Astrocyte (in vitro differentiated cells and primary cell): ENCODE measurements at regions not wholly inside any gene's neighbourhood (a gene's known extent, or its start where the extent isn't known, plus 50 kb on each side); places are given as distances from the start of the nearest gene placed in this dataset.

Source experiments
- DNase-seq: peaks from one replicate; pipeline ENCODE4 v3.0.0-alpha.2; 2010; ENCODE audit warnings: low read depth
- FAIRE-seq: peaks from 2 replicates; lab custom pipeline; 2011; peaks lifted over from hg19 to GRCh38; lab: Jason Lieb, UNC
- H2AFZ ChIP-seq: 2 replicates; pipeline ENCODE4 v1.6.0; 2012; ENCODE audit warnings: low read depth, low read length, inconsistent platforms
- H3K27ac ChIP-seq: 2 replicates; pipeline ENCODE4 v1.5.1; 2011; ENCODE audit warnings: low read depth, low read length, inconsistent platforms
- H3K27me3 ChIP-seq: 2 replicates; pipeline ENCODE4 v1.6.0; 2011; ENCODE audit warnings: low read length, inconsistent platforms; ENCODE audit not compliant: insufficient read depth
- H3K36me3 ChIP-seq: 2 replicates; pipeline ENCODE4 v1.5.1; 2011; ENCODE audit warnings: low read length, inconsistent platforms; ENCODE audit not compliant: insufficient read depth
- H3K4me1 ChIP-seq: 2 replicates; pipeline ENCODE4 v1.5.1; 2011; ENCODE audit warnings: low read length, inconsistent platforms; ENCODE audit not compliant: insufficient read depth
- H3K4me2 ChIP-seq: 2 replicates; pipeline ENCODE4 v1.6.0; 2012; ENCODE audit warnings: low read length, inconsistent platforms
- H3K4me3 ChIP-seq: 2 replicates; pipeline ENCODE4 v1.5.1; 2011; ENCODE audit warnings: low read depth, mild to moderate bottlenecking, low read length, inconsistent platforms; ENCODE audit not compliant: insufficient read depth
- H3K79me2 ChIP-seq: 2 replicates; pipeline ENCODE4 v1.6.0; 2012; ENCODE audit warnings: mild to moderate bottlenecking, low read length, inconsistent platforms; ENCODE audit not compliant: insufficient read depth
- H3K9ac ChIP-seq: 2 replicates; pipeline ENCODE4 v1.6.0; 2012; ENCODE audit warnings: mild to moderate bottlenecking, low read length, inconsistent platforms
- H3K9me3 ChIP-seq: 2 replicates; pipeline ENCODE4 v1.5.1; 2012; ENCODE audit warnings: low read depth, mild to moderate bottlenecking, low read length, inconsistent platforms; ENCODE audit not compliant: insufficient read depth
- H4K20me1 ChIP-seq: 2 replicates; pipeline ENCODE4 v1.6.0; 2012; ENCODE audit warnings: low read length, inconsistent platforms; ENCODE audit not compliant: insufficient read depth
- H3K27ac Mint-ChIP-seq: one replicate; pipeline ENCODE4 v1.8.0; 2021; ENCODE audit warnings: mild to moderate bottlenecking, mixed read lengths; ENCODE audit not compliant: unreplicated experiment
- H3K27me3 Mint-ChIP-seq: one replicate; pipeline ENCODE4 v1.8.0; 2021; ENCODE audit warnings: low read depth, mixed read lengths; ENCODE audit not compliant: unreplicated experiment
- H3K36me3 Mint-ChIP-seq: one replicate; pipeline ENCODE4 v1.8.0; 2021; ENCODE audit warnings: low read depth, mixed read lengths; ENCODE audit not compliant: unreplicated experiment
- H3K4me1 Mint-ChIP-seq: one replicate; pipeline ENCODE4 v1.8.0; 2021; ENCODE audit warnings: low read depth, mixed read lengths; ENCODE audit not compliant: unreplicated experiment
- H3K4me3 Mint-ChIP-seq: one replicate; pipeline ENCODE4 v1.8.0; 2021; ENCODE audit warnings: mild to moderate bottlenecking, moderate library complexity, mixed read lengths; ENCODE audit not compliant: unreplicated experiment
- H3K9me3 Mint-ChIP-seq: one replicate; pipeline ENCODE4 v1.8.0; 2021; ENCODE audit warnings: mild to moderate bottlenecking, mixed read lengths; ENCODE audit not compliant: unreplicated experiment
- EZH2 ChIP-seq: IDR thresholded peaks from 2 replicates; pipeline ENCODE4 v1.6.1; 2012; ENCODE audit warnings: mild to moderate bottlenecking, low read length, inconsistent platforms; ENCODE audit not compliant: insufficient read depth
- TF ChIP-seq, protein P1 (sequence below): IDR thresholded peaks from 2 replicates; pipeline ENCODE4 v1.5.1; 2011; ENCODE audit warnings: low read depth, mild to moderate bottlenecking, inconsistent platforms, low read length, moderate library complexity; ENCODE audit not compliant: insufficient read depth

DNA sequence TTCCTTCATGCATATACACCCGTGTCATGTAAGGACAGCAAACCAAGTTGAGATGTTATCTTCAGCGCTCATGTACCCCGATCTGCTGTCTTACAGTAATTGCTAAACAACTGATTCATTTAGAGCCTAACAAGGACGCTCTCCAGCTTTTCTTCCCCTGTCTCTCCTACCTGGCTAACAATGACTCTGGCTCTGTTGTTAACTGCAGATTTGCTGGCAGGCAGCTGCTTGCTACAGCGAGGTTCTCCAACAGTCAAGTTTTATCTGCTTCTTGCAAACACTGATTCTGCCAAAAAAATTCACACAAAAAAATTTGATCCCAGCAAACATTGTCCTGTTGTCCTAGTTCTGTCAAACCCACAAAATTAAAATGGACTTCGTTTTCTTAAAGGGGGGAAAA lies 101.6 kb downstream of the OTX2 start:
- H2AFZ ChIP-seq, result no peak overlapping the region
- no peak overlapping the region for H3K9ac ChIP-seq
- H3K9me3 ChIP-seq, result no peaks in the 10 kb centered on the region
- Mint-ChIP-seq H3K27ac (no peak overlapping the region), H3K4me1 (no peaks in the 10 kb centered on the region), H3K9me3 (no peaks in the 10 kb centered on the region), H3K27me3 (peaks cover 26% of the 10 kb centered on the region), H3K36me3 (no peaks in the 10 kb centered on the region), H3K4me3 (no peak overlapping the region)
- no peak overlapping the region for H3K4me2 ChIP-seq
- TF ChIP-seq, protein P1, sequence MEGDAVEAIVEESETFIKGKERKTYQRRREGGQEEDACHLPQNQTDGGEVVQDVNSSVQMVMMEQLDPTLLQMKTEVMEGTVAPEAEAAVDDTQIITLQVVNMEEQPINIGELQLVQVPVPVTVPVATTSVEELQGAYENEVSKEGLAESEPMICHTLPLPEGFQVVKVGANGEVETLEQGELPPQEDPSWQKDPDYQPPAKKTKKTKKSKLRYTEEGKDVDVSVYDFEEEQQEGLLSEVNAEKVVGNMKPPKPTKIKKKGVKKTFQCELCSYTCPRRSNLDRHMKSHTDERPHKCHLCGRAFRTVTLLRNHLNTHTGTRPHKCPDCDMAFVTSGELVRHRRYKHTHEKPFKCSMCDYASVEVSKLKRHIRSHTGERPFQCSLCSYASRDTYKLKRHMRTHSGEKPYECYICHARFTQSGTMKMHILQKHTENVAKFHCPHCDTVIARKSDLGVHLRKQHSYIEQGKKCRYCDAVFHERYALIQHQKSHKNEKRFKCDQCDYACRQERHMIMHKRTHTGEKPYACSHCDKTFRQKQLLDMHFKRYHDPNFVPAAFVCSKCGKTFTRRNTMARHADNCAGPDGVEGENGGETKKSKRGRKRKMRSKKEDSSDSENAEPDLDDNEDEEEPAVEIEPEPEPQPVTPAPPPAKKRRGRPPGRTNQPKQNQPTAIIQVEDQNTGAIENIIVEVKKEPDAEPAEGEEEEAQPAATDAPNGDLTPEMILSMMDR, result no peak
- no peaks in the 10 kb centered on the region for H3K4me1 ChIP-seq
- DNase-seq (no peak), FAIRE-seq (no peak)
- no peaks in the 10 kb centered on the region for H3K79me2 ChIP-seq
- no peaks in the 10 kb centered on the region for H4K20me1 ChIP-seq
- H3K4me3 ChIP-seq, result no peak overlapping the region
- H3K27me3 ChIP-seq, result no peaks in the 10 kb centered on the region
- no peaks in the 10 kb centered on the region for H3K36me3 ChIP-seq
- H3K27ac ChIP-seq, result no peak overlapping the region

DNA sequence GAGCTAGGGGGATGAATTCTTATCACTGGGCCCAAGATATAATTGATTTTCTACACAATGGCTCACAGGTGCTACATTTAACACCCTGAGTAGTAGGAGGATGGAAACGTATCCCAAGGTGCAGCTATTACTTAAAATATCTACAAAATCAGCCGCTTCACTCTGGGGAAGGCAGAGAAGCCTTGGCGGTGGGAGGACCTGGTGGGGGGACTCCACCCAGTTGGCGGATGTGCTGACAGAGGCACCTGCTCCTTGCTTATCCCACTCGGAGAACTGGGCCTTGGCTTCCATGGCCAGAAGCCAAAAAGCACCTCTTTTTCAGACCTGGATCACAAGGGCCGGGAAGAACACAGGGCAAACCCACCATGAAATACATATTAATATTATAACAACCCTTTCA lies 106.3 kb downstream of the OTX2 start:
- no peak for DNase-seq
- Histone ChIP-seq H4K20me1 (no peaks in the 10 kb centered on the region), H3K27me3 (no peaks in the 10 kb centered on the region), H3K4me2 (no peak overlapping the region), H3K27ac (no peak overlapping the region), H3K4me3 (no peak overlapping the region), H3K79me2 (no peaks in the 10 kb centered on the region), H3K4me1 (no peaks in the 10 kb centered on the region), H3K9ac (no peak overlapping the region), H3K9me3 (no peaks in the 10 kb centered on the region), H2AFZ (no peak overlapping the region), H3K36me3 (no peaks in the 10 kb centered on the region)
- H3K4me3 Mint-ChIP-seq, result no peak overlapping the region
- no peaks in the 10 kb centered on the region for H3K36me3 Mint-ChIP-seq
- no peak for FAIRE-seq
- no peak overlapping the region for H3K27ac Mint-ChIP-seq
- peaks cover 1% of the 10 kb centered on the region for H3K9me3 Mint-ChIP-seq
- no peaks in the 10 kb centered on the region for H3K4me1 Mint-ChIP-seq
- TF ChIP-seq, protein P1, result no peak
- no peak for TF ChIP-seq EZH2
- peaks cover 12% of the 10 kb centered on the region for H3K27me3 Mint-ChIP-seq

DNA sequence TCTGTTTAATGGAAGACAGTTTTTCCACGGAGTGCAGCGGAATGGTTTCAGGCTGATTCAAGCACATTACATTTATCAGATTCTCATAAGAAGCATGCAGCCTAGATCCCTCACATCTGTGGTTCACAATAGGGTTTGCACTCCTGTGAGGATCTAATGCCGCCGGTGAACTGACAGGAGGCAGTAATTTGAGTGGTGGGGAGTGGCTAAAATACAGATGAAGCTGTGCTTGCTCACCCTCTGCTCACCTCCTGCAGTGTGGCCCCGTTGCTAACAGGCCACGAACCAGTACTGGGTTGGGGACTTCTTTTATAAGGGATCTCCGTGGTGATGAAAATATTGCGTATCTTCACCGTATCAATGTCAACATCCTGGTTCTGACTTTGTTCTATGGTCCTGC lies 107.8 kb downstream of the OTX2 start:
- no peaks in the 10 kb centered on the region for H3K27me3 ChIP-seq
- no peaks in the 10 kb centered on the region for H3K9me3 ChIP-seq
- no peak for DNase-seq
- H3K4me3 Mint-ChIP-seq, result no peak overlapping the region
- no peak overlapping the region for H3K27ac Mint-ChIP-seq
- no peaks in the 10 kb centered on the region for H3K4me1 ChIP-seq
- H3K36me3 Mint-ChIP-seq, result no peaks in the 10 kb centered on the region
- H3K36me3 ChIP-seq, result no peaks in the 10 kb centered on the region
- H3K9ac ChIP-seq, result no peak overlapping the region
- no peak overlapping the region for H3K4me3 ChIP-seq
- peaks cover 1% of the 10 kb centered on the region for H3K9me3 Mint-ChIP-seq
- H4K20me1 ChIP-seq, result no peaks in the 10 kb centered on the region
- no peak for FAIRE-seq
- TF ChIP-seq, protein P1, result no peak
- TF ChIP-seq EZH2, result no peak
- no peak overlapping the region for H2AFZ ChIP-seq
- H3K27ac ChIP-seq, result no peak overlapping the region
- no peaks in the 10 kb centered on the region for H3K79me2 ChIP-seq
- H3K27me3 Mint-ChIP-seq, result peaks cover 16% of the 10 kb centered on the region
- no peaks in the 10 kb centered on the region for H3K4me1 Mint-ChIP-seq
- no peak overlapping the region for H3K4me2 ChIP-seq
